ENCODE measurements at regions not wholly inside any gene's neighbourhood (a gene's known extent, or its start where the extent isn't known, plus 50 kb on each side); places are given as distances from the start of the nearest gene placed in this dataset.
"Not testable (repeated sequence)": the region's sequence is repeated elsewhere in the genome, so short reads cannot be mapped to it uniquely, and the experiment has no call there.

- TF ChIP-seq CTCF, POLR2A (IDR thresholded peaks at IDR 0.05): not testable (repeated sequence)
Observed at GRCh38 chrX:7593370-7593769, 249.6 kb upstream of the VCX start.
